ENCODE measurements at regions not wholly inside any gene's neighbourhood (a gene's known extent, or its start where the extent isn't known, plus 50 kb on each side); places are given as distances from the start of the nearest gene placed in this dataset.

- DNase-seq (ENCODE audit: low spot score): no peak
- Histone ChIP-seq H3K4me3 (ENCODE audit: severe bottlenecking) (no peak overlapping the region), H3K36me3 (ENCODE audit: low read depth) (no peaks in the 10 kb centered on the region), H3K4me1 (ENCODE audit: insufficient read depth, poor library complexity, severe bottlenecking) (peaks cover 9% of the 10 kb centered on the region), H3K27me3 (ENCODE audit: insufficient read depth, poor library complexity, severe bottlenecking) (no peaks in the 10 kb centered on the region), H3K9me3 (ENCODE audit: severe bottlenecking) (no peaks in the 10 kb centered on the region), H3K27ac (ENCODE audit: poor library complexity, severe bottlenecking) (no peak overlapping the region)
- TF ChIP-seq CTCF (IDR thresholded peaks at IDR 0.05; ENCODE audit: poor library complexity, severe bottlenecking): no peak
- no peak for ATAC-seq (ENCODE audit: low read depth)
Observed at GRCh38 chr14:100425429-100425827, 102.3 kb downstream of the SLC25A47 start.

- H3K36me3 ChIP-seq (ENCODE audit: low read depth): no peaks in the 10 kb centered on the region
- H3K4me3 ChIP-seq (ENCODE audit: severe bottlenecking): no peak overlapping the region
- H3K4me1 ChIP-seq (ENCODE audit: insufficient read depth, poor library complexity, severe bottlenecking): peaks cover 9% of the 10 kb centered on the region
- no peak for TF ChIP-seq CTCF (IDR thresholded peaks at IDR 0.05; ENCODE audit: poor library complexity, severe bottlenecking)
- H3K9me3 ChIP-seq (ENCODE audit: severe bottlenecking): no peaks in the 10 kb centered on the region
- H3K27me3 ChIP-seq (ENCODE audit: insufficient read depth, poor library complexity, severe bottlenecking): no peaks in the 10 kb centered on the region
- ATAC-seq (ENCODE audit: low read depth) (no peak), DNase-seq (ENCODE audit: low spot score) (no peak)
- no peak overlapping the region for H3K27ac ChIP-seq (ENCODE audit: poor library complexity, severe bottlenecking)
Observed at GRCh38 chr14:100426314-100426713, 103.2 kb downstream of the SLC25A47 start.

GRCh38 chr14:100427166-100427565, 104.0 kb downstream of the SLC25A47 start:
- Histone ChIP-seq H3K36me3 (ENCODE audit: low read depth) (no peaks in the 10 kb centered on the region), H3K4me3 (ENCODE audit: severe bottlenecking) (no peak overlapping the region), H3K27ac (ENCODE audit: poor library complexity, severe bottlenecking) (no peak overlapping the region), H3K4me1 (ENCODE audit: insufficient read depth, poor library complexity, severe bottlenecking) (peaks cover 9% of the 10 kb centered on the region), H3K27me3 (ENCODE audit: insufficient read depth, poor library complexity, severe bottlenecking) (no peaks in the 10 kb centered on the region), H3K9me3 (ENCODE audit: severe bottlenecking) (no peaks in the 10 kb centered on the region)
- no peak for TF ChIP-seq CTCF (IDR thresholded peaks at IDR 0.05; ENCODE audit: poor library complexity, severe bottlenecking)
- DNase-seq (ENCODE audit: low spot score) (no peak), ATAC-seq (ENCODE audit: low read depth) (no peak)

GRCh38 chr14:100428727-100429126, 105.6 kb downstream of the SLC25A47 start:
- no peak overlapping the region for H3K4me3 ChIP-seq (ENCODE audit: severe bottlenecking)
- H3K27ac ChIP-seq (ENCODE audit: poor library complexity, severe bottlenecking): no peak overlapping the region
- H3K27me3 ChIP-seq (ENCODE audit: insufficient read depth, poor library complexity, severe bottlenecking): no peaks in the 10 kb centered on the region
- no peak for DNase-seq (ENCODE audit: low spot score)
- ATAC-seq (ENCODE audit: low read depth): no peak
- TF ChIP-seq CTCF (IDR thresholded peaks at IDR 0.05; ENCODE audit: poor library complexity, severe bottlenecking): no peak
- H3K36me3 ChIP-seq (ENCODE audit: low read depth): no peaks in the 10 kb centered on the region
- peaks cover 9% of the 10 kb centered on the region for H3K4me1 ChIP-seq (ENCODE audit: insufficient read depth, poor library complexity, severe bottlenecking)
- no peaks in the 10 kb centered on the region for H3K9me3 ChIP-seq (ENCODE audit: severe bottlenecking)

- no peak overlapping the region for H3K4me3 ChIP-seq (ENCODE audit: severe bottlenecking)
- no peak for DNase-seq (ENCODE audit: low spot score)
- H3K4me1 ChIP-seq (ENCODE audit: insufficient read depth, poor library complexity, severe bottlenecking): peaks cover 7% of the 10 kb centered on the region
- TF ChIP-seq CTCF (IDR thresholded peaks at IDR 0.05; ENCODE audit: poor library complexity, severe bottlenecking): no peak
- no peak for ATAC-seq (ENCODE audit: low read depth)
- no peaks in the 10 kb centered on the region for H3K9me3 ChIP-seq (ENCODE audit: severe bottlenecking)
- H3K27me3 ChIP-seq (ENCODE audit: insufficient read depth, poor library complexity, severe bottlenecking): no peaks in the 10 kb centered on the region
- H3K27ac ChIP-seq (ENCODE audit: poor library complexity, severe bottlenecking): no peak overlapping the region
- no peaks in the 10 kb centered on the region for H3K36me3 ChIP-seq (ENCODE audit: low read depth)
Observed at GRCh38 chr14:100429537-100429936, 106.4 kb downstream of the SLC25A47 start.
